HuH-7.5 (cell line): ENCODE measurements at regions not wholly inside any gene's neighbourhood (a gene's known extent, or its start where the extent isn't known, plus 50 kb on each side); places are given as distances from the start of the nearest gene placed in this dataset.
"Not testable (repeated sequence)": the region's sequence is repeated elsewhere in the genome, so short reads cannot be mapped to it uniquely, and the experiment has no call there.

Experiments
- DNase-seq: peaks from one replicate; pipeline ENCODE4 v3.0.0; 2011; ENCODE audit warnings: low spot score

GRCh38 chr2:31813016-31813415 lies 197.8 kb downstream of the MEMO1 start:
- DNase-seq: no peak

GRCh38 chr2:31812051-31812798 lies 198.6 kb downstream of the MEMO1 start:
- no peak for DNase-seq

GRCh38 chr2:31811482-31811881 lies 199.3 kb downstream of the MEMO1 start:
- no peak for DNase-seq

- DNase-seq: no peak
Measured at GRCh38 chr2:31810200-31810917, 200.4 kb downstream of the MEMO1 start.

- no peak for DNase-seq
Measured at GRCh38 chr2:31805688-31806087, 205.1 kb downstream of the MEMO1 start.

GRCh38 chr2:31803481-31804153 lies 207.2 kb downstream of the MEMO1 start:
- DNase-seq: not testable (repeated sequence)

- no peak for DNase-seq
Measured at GRCh38 chr2:31802711-31803110, 208.1 kb downstream of the MEMO1 start.

- not testable (repeated sequence) for DNase-seq
Measured at GRCh38 chr2:31799282-31799681, 211.5 kb downstream of the MEMO1 start.

- DNase-seq: no peak
Measured at GRCh38 chr2:31788273-31788672, 207.5 kb upstream of the SRD5A2 start.

- DNase-seq: no peak
Measured at GRCh38 chr2:31785876-31786275, 205.1 kb upstream of the SRD5A2 start.

GRCh38 chr2:31784868-31785267 lies 204.1 kb upstream of the SRD5A2 start:
- DNase-seq: no peak

GRCh38 chr2:31783446-31784091 lies 202.8 kb upstream of the SRD5A2 start:
- not testable (repeated sequence) for DNase-seq

GRCh38 chr2:31778153-31778552 lies 197.4 kb upstream of the SRD5A2 start:
- no peak for DNase-seq

GRCh38 chr2:31770741-31771140 lies 190.0 kb upstream of the SRD5A2 start:
- DNase-seq: no peak

GRCh38 chr2:31765078-31765945 lies 184.6 kb upstream of the SRD5A2 start:
- DNase-seq: no peak

- DNase-seq: no peak
Measured at GRCh38 chr2:31764169-31764568, 183.4 kb upstream of the SRD5A2 start.

GRCh38 chr2:31762085-31762484 lies 181.3 kb upstream of the SRD5A2 start:
- no peak for DNase-seq

- DNase-seq: not testable (repeated sequence)
Measured at GRCh38 chr2:31757351-31757750, 176.6 kb upstream of the SRD5A2 start.

GRCh38 chr2:31748746-31749145 lies 168.0 kb upstream of the SRD5A2 start:
- DNase-seq: not testable (repeated sequence)

GRCh38 chr2:31748041-31748440 lies 167.3 kb upstream of the SRD5A2 start:
- no peak for DNase-seq

- DNase-seq: no peak
Measured at GRCh38 chr2:31739161-31739560, 158.4 kb upstream of the SRD5A2 start.
